ENCODE measurements at regions not wholly inside any gene's neighbourhood (a gene's known extent, or its start where the extent isn't known, plus 50 kb on each side); places are given as distances from the start of the nearest gene placed in this dataset.

GRCh38 chr4:59457576-59457975, 1742.5 kb upstream of the ADGRL3 start:
- no peak for FAIRE-seq
- H3K4me1 ChIP-seq (ENCODE audit: insufficient read depth, low read length) = no peaks in the 10 kb centered on the region
- BruUV-seq (replicated peaks) = no TSS peak
- TF ChIP-seq ZNF205 (CRISPR knock-in tag; IDR thresholded peaks at IDR 0.05) (no peak), RARA (CRISPR knock-in tag; IDR thresholded peaks at IDR 0.05) (no peak), RXRB (CRISPR knock-in tag; IDR thresholded peaks at IDR 0.05; ENCODE audit: borderline replicate concordance) (no peak), ZNF652 (CRISPR knock-in tag; IDR thresholded peaks at IDR 0.05; ENCODE audit: borderline replicate concordance, low read depth) (no peak), ZNF383 (CRISPR knock-in tag; IDR thresholded peaks at IDR 0.05; ENCODE audit: borderline replicate concordance) (no peak), SMARCE1 (IDR thresholded peaks at IDR 0.05; ENCODE audit: borderline replicate concordance) (no peak), NFE2L2 (IDR thresholded peaks at IDR 0.05; ENCODE audit: low read length) (no peak), ZNF121 (CRISPR knock-in tag; IDR thresholded peaks at IDR 0.05) (no peak), ZFP41 (CRISPR knock-in tag; IDR thresholded peaks at IDR 0.05; ENCODE audit: borderline replicate concordance) (no peak), TOPORS (CRISPR knock-in tag; IDR thresholded peaks at IDR 0.05) (no peak), ZNF253 (CRISPR knock-in tag; IDR thresholded peaks at IDR 0.05; ENCODE audit: borderline replicate concordance) (no peak), ATF7 (IDR thresholded peaks at IDR 0.05) (no peak), ATF7 (CRISPR knock-in tag; IDR thresholded peaks at IDR 0.05) (no peak), ZNF12 (CRISPR knock-in tag; IDR thresholded peaks at IDR 0.05) (no peak)
- TF ChIP-seq, protein P1, sequence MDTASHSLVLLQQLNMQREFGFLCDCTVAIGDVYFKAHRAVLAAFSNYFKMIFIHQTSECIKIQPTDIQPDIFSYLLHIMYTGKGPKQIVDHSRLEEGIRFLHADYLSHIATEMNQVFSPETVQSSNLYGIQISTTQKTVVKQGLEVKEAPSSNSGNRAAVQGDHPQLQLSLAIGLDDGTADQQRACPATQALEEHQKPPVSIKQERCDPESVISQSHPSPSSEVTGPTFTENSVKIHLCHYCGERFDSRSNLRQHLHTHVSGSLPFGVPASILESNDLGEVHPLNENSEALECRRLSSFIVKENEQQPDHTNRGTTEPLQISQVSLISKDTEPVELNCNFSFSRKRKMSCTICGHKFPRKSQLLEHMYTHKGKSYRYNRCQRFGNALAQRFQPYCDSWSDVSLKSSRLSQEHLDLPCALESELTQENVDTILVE (CRISPR knock-in tag; IDR thresholded peaks at IDR 0.05) = no peak
- TF ChIP-seq, protein P2, sequence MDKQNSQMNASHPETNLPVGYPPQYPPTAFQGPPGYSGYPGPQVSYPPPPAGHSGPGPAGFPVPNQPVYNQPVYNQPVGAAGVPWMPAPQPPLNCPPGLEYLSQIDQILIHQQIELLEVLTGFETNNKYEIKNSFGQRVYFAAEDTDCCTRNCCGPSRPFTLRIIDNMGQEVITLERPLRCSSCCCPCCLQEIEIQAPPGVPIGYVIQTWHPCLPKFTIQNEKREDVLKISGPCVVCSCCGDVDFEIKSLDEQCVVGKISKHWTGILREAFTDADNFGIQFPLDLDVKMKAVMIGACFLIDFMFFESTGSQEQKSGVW (CRISPR knock-in tag; IDR thresholded peaks at IDR 0.05; ENCODE audit: borderline replicate concordance) = no peak
- H3K9me3 ChIP-seq (ENCODE audit: low read length) = no peaks in the 10 kb centered on the region
- DNase-seq (ENCODE audit: low spot score) = no peak
- WGBS (ENCODE audit: low lambda C conversion rate) = 1% methylated on average over 4 of the region's 4 CpGs
- H3K36me3 ChIP-seq (replicated peaks in 1 of 2; ENCODE audit: control insufficient read depth in 1 of 2, insufficient read depth in 2 of 2, low read length in 2 of 2) = no peaks in the 10 kb centered on the region
- H3K4me3 ChIP-seq (replicated peaks in 1 of 3; ENCODE audit: insufficient read depth in 1 of 3, low read depth in 2 of 3, low read length in 3 of 3) = no peak overlapping the region
- peak overlapping the region; percentile 27 for H2AFZ ChIP-seq (ENCODE audit: low read length)
- no peak overlapping the region for H3K27ac ChIP-seq (ENCODE audit: extremely low read length, insufficient read depth, low read length)
- no peaks in the 10 kb centered on the region for H3K27me3 ChIP-seq (ENCODE audit: control insufficient read depth in 1 of 2, insufficient read depth in 2 of 2, low read length in 2 of 2)
- ChIA-PET CTCF (ENCODE audit: low intra/inter-chr PET ratio, low total read pairs) (no interaction called here), POLR2A (no interaction called here)
- H3K4me2 ChIP-seq (ENCODE audit: low read depth, low read length) = no peak overlapping the region
- ATAC-seq = no peak
- in situ Hi-C loops (cut with HindIII; ENCODE audit: extremely low pct_ligation_motif_present, low pct_unique_long_range_greater_than_20kb) = no loop called here
- no peak overlapping the region for H3K9ac ChIP-seq (ENCODE audit: insufficient read depth, low read depth, low read length)
- no peaks in the 10 kb centered on the region for H3K79me2 ChIP-seq (ENCODE audit: insufficient read depth, low read length)
- intact Hi-C loops (cut with micrococcal nuclease; ENCODE audit: unreplicated experiment) = no loop called here
- no peaks in the 10 kb centered on the region for H4K20me1 ChIP-seq (ENCODE audit: insufficient read depth, low read length)
